ENCODE measurements at regions not wholly inside any gene's neighbourhood (a gene's known extent, or its start where the extent isn't known, plus 50 kb on each side); places are given as distances from the start of the nearest gene placed in this dataset.
"Not testable (repeated sequence)": the region's sequence is repeated elsewhere in the genome, so short reads cannot be mapped to it uniquely, and the experiment has no call there.

- TF ChIP-seq CTCF, POLR2A (IDR thresholded peaks at IDR 0.05): not testable (repeated sequence)
Measured at GRCh38 chr17:20654114-20654513, 74.6 kb downstream of the CDRT15L2 start.
